H9 (cell line): ENCODE measurements at regions not wholly inside any gene's neighbourhood (a gene's known extent, or its start where the extent isn't known, plus 50 kb on each side); places are given as distances from the start of the nearest gene placed in this dataset.

Experiments used
- DNase-seq: peaks from one replicate; pipeline ENCODE4 v3.0.0-alpha.2; 2017
- H2AFZ ChIP-seq: one replicate; pipeline ENCODE4 v1.6.1; 2013; ENCODE audit warnings: mild to moderate bottlenecking, low read length, control low read depth, moderate library complexity
- H2AK5ac ChIP-seq: 2 replicates; pipeline ENCODE4 v1.6.1; 2013; ENCODE audit warnings: low read length, control low read depth, mixed read lengths; ENCODE audit not compliant: insufficient read length
- H2BK120ac ChIP-seq: one replicate; pipeline ENCODE4 v1.6.1; 2013; ENCODE audit warnings: low read depth, mild to moderate bottlenecking, low read length, control low read depth, inconsistent platforms; ENCODE audit not compliant: poor library complexity, severe bottlenecking
- H2BK12ac ChIP-seq: 2 replicates; pipeline ENCODE4 v1.6.1; 2013; ENCODE audit warnings: low read length, control low read depth, mixed read lengths, low read depth; ENCODE audit not compliant: insufficient read length
- H2BK15ac ChIP-seq: 2 replicates; pipeline ENCODE4 v1.6.1; 2013; ENCODE audit warnings: low read depth, low read length, control low read depth
- H2BK20ac ChIP-seq: one replicate; pipeline ENCODE4 v1.6.1; 2013; ENCODE audit warnings: low read depth, mild to moderate bottlenecking, low read length, control low read depth, inconsistent platforms; ENCODE audit not compliant: poor library complexity, severe bottlenecking
- H2BK5ac ChIP-seq: 2 replicates; pipeline ENCODE4 v1.6.1; 2013; ENCODE audit warnings: low read length, control low read depth, mixed read lengths; ENCODE audit not compliant: insufficient read length
- H3K14ac ChIP-seq: 2 replicates; pipeline ENCODE4 v1.6.1; 2013; ENCODE audit warnings: low read length, control low read depth; ENCODE audit not compliant: insufficient read depth
- H3K18ac ChIP-seq: 2 replicates; pipeline ENCODE4 v1.6.1; 2013; ENCODE audit warnings: low read depth, mild to moderate bottlenecking, mixed read lengths, low read length, control low read depth; ENCODE audit not compliant: insufficient read length
- H3K23ac ChIP-seq: 2 replicates; pipeline ENCODE4 v1.6.1; 2013; ENCODE audit warnings: low read length, control low read depth, mixed read lengths, low read depth; ENCODE audit not compliant: insufficient read length
- H3K23me2 ChIP-seq: 2 replicates; pipeline ENCODE4 v1.6.1; 2013; ENCODE audit warnings: low read depth, mild to moderate bottlenecking, mixed read lengths, low read length, control low read depth; ENCODE audit not compliant: insufficient read length, poor library complexity, severe bottlenecking
- H3K27ac ChIP-seq: 2 replicates; pipeline ENCODE4 v1.5.1; 2013; ENCODE audit warnings: low read length, control low read depth, mixed read lengths, low read depth; ENCODE audit not compliant: insufficient read length
- H3K27me3 ChIP-seq: 2 replicates; pipeline ENCODE4 v1.6.1; 2013; ENCODE audit warnings: low read length, control low read depth, inconsistent platforms; ENCODE audit not compliant: insufficient read depth
- H3K4ac ChIP-seq: 2 replicates; pipeline ENCODE4 v1.6.1; 2013; ENCODE audit warnings: low read depth, mild to moderate bottlenecking, control low read depth, inconsistent platforms, low read length, moderate library complexity
- H3K4me1 ChIP-seq: 2 replicates; pipeline ENCODE4 v1.6.1; 2013; ENCODE audit warnings: low read length, control low read depth, inconsistent platforms; ENCODE audit not compliant: insufficient read depth
- H3K4me2 ChIP-seq: 2 replicates; pipeline ENCODE4 v1.6.1; 2013; ENCODE audit warnings: low read length, control low read depth, mixed read lengths; ENCODE audit not compliant: insufficient read length, insufficient read depth
- H3K56ac ChIP-seq: 2 replicates; pipeline ENCODE4 v1.6.1; 2013; ENCODE audit warnings: low read depth, mild to moderate bottlenecking, mixed read lengths, low read length, control low read depth; ENCODE audit not compliant: insufficient read length
- H3K79me1 ChIP-seq: 2 replicates; pipeline ENCODE4 v1.6.1; 2013; ENCODE audit warnings: low read depth, mild to moderate bottlenecking, moderate library complexity, low read length, control low read depth, inconsistent platforms; ENCODE audit not compliant: insufficient read depth, poor library complexity, severe bottlenecking
- H3K79me2 ChIP-seq: 2 replicates; pipeline ENCODE4 v1.6.1; 2013; ENCODE audit warnings: low read length, control low read depth, inconsistent platforms; ENCODE audit not compliant: insufficient read depth
- H3K9ac ChIP-seq: 2 replicates; pipeline ENCODE4 v1.6.1; 2013; ENCODE audit warnings: low read length, control low read depth, mixed read lengths; ENCODE audit not compliant: insufficient read length; ENCODE audit errors: extremely low read depth
- H3K9me3 ChIP-seq: one replicate; pipeline ENCODE4 v1.6.1; 2013; ENCODE audit warnings: low read depth, low read length, inconsistent platforms; ENCODE audit not compliant: control insufficient read depth
- H3T11ph ChIP-seq: one replicate; pipeline ENCODE4 v1.6.1; 2013; ENCODE audit warnings: mild to moderate bottlenecking, low read length, control low read depth, inconsistent platforms
- H4K20me1 ChIP-seq: one replicate; pipeline ENCODE4 v1.6.1; 2013; ENCODE audit not compliant: control insufficient read depth, insufficient read length, insufficient read depth
- H4K5ac ChIP-seq: 2 replicates; pipeline ENCODE4 v1.6.1; 2013; ENCODE audit warnings: low read depth, mild to moderate bottlenecking, mixed read lengths, low read length, control low read depth; ENCODE audit not compliant: insufficient read length
- H4K8ac ChIP-seq: replicated peaks from 2 replicates; pipeline ENCODE4 v1.6.1; 2013; ENCODE audit warnings: low read length, control low read depth, mixed read lengths, low read depth; ENCODE audit not compliant: insufficient read length
- H4K91ac ChIP-seq: 2 replicates; pipeline ENCODE4 v1.6.1; 2013; ENCODE audit warnings: low read depth, mild to moderate bottlenecking, moderate library complexity, mixed read lengths, low read length, control low read depth; ENCODE audit not compliant: insufficient read length
- H3K27ac Mint-ChIP-seq, 3 experiments: 2 replicates in 2 of 3; 3 replicates in 1 of 3; pipeline ENCODE4 v1.8.0; 2020 to 2021; ENCODE audit warnings: mixed read lengths in 3 of 3, mild to moderate bottlenecking in 1 of 3, moderate library complexity in 1 of 3
- H3K27me3 Mint-ChIP-seq: 2 replicates; pipeline ENCODE4 v1.8.0; 2021; ENCODE audit warnings: low read depth, mild to moderate bottlenecking, moderate library complexity, mixed read lengths
- H3K36me3 Mint-ChIP-seq, 3 experiments: 2 replicates in 2 of 3; 3 replicates in 1 of 3; pipeline ENCODE4 v1.8.0; 2020 to 2021; ENCODE audit warnings: low read depth in 3 of 3, mixed read lengths in 3 of 3; ENCODE audit not compliant: insufficient read depth in 1 of 3
- H3K4me1 Mint-ChIP-seq, 2 experiments: 2 replicates each; pipeline ENCODE4 v1.8.0; 2020; ENCODE audit warnings: mixed read lengths in 2 of 2
- H3K4me3 Mint-ChIP-seq, 2 experiments: 2 replicates in 1 of 2; 3 replicates in 1 of 2; pipeline ENCODE4 v1.8.0; 2020 to 2021; ENCODE audit warnings: mild to moderate bottlenecking in 2 of 2, mixed read lengths in 2 of 2, moderate library complexity in 1 of 2
- H3K9me3 Mint-ChIP-seq, 2 experiments: 2 replicates in 1 of 2; 3 replicates in 1 of 2; pipeline ENCODE4 v1.8.0; 2020; ENCODE audit warnings: mild to moderate bottlenecking in 2 of 2, mixed read lengths in 2 of 2, moderate library complexity in 1 of 2
- CTCF ChIP-seq: fragments of 200-600 bp; sonication (generic); conservative IDR thresholded peaks from 3 replicates; pipeline ENCODE4 v1.8.0; 2021; ENCODE audit warnings: antibody characterized with exemption, mild to moderate bottlenecking
- WGBS: extraction: QIAGEN DNeasy Blood & Tissue Kit; methylation state at CpG from one replicate; pipeline ENCODE4 v1.1.7; 2013; ENCODE audit warnings: missing lambda C conversion rate, low lambda C conversion rate, mixed read lengths; ENCODE audit not compliant: insufficient read length; ENCODE audit errors: extremely low coverage; 5-methylcytosine and 5-hydroxymethylcytosine counted together

GRCh38 chr22:47625531-47626427 lies 863.3 kb downstream of the TBC1D22A start:
- no peak overlapping the region for H4K5ac ChIP-seq
- no peaks in the 10 kb centered on the region for H3K4me1 ChIP-seq
- H3K27me3 Mint-ChIP-seq, result peaks cover 14% of the 10 kb centered on the region
- no peak overlapping the region for H3K23ac ChIP-seq
- no CpG with 5 or more reads among the region's 30 CpGs for WGBS
- H2BK12ac ChIP-seq, result no peak overlapping the region
- H3K27me3 ChIP-seq, result no peaks in the 10 kb centered on the region
- no peak overlapping the region for H3T11ph ChIP-seq
- no peak overlapping the region for H2BK20ac ChIP-seq
- no peak overlapping the region for H2BK5ac ChIP-seq
- H2BK15ac ChIP-seq, result no peak overlapping the region
- no peaks in the 10 kb centered on the region for H3K79me2 ChIP-seq
- H2BK120ac ChIP-seq, result no peak overlapping the region
- no peaks in the 10 kb centered on the region for H4K20me1 ChIP-seq
- H3K4ac ChIP-seq, result no peak overlapping the region
- H3K9ac ChIP-seq, result no peak overlapping the region
- H3K27ac ChIP-seq, result no peak overlapping the region
- no peak overlapping the region for H3K27ac Mint-ChIP-seq
- no peak for TF ChIP-seq CTCF
- no peaks in the 10 kb centered on the region for H3K79me1 ChIP-seq
- no peaks in the 10 kb centered on the region for H3K9me3 ChIP-seq
- H3K36me3 Mint-ChIP-seq, result peaks cover 0 to 1% (median 0%) of the 10 kb centered on the region in 3 experiments; a peak in 1 of 7 replicates
- H2AFZ ChIP-seq, result no peak overlapping the region
- H4K8ac ChIP-seq, result no peak overlapping the region
- DNase-seq, result peak; percentile 14
- H3K14ac ChIP-seq, result no peak overlapping the region
- H4K91ac ChIP-seq, result no peak overlapping the region
- H3K4me1 Mint-ChIP-seq, result no peaks in the 10 kb centered on the region
- H3K23me2 ChIP-seq, result no peaks in the 10 kb centered on the region
- no peak overlapping the region for H2AK5ac ChIP-seq
- no peak overlapping the region for H3K4me3 Mint-ChIP-seq
- H3K9me3 Mint-ChIP-seq, result peaks cover 0 to 12% of the 10 kb centered on the region in 2 experiments; a peak in 2 of 5 replicates
- H3K18ac ChIP-seq, result no peak overlapping the region
- no peak overlapping the region for H3K4me2 ChIP-seq
- H3K56ac ChIP-seq, result no peak overlapping the region
